Body of pancreas (tissue), 4 donors: ENCODE measurements at regions not wholly inside any gene's neighbourhood (a gene's known extent, or its start where the extent isn't known, plus 50 kb on each side); places are given as distances from the start of the nearest gene placed in this dataset.

ENCODE experiments used
- ATAC-seq: fragments of 150-250 bp; one replicate; pipeline ENCODE4 v1.9.1; 2016
- DNase-seq, 4 donors: peaks; one replicate each; pipeline ENCODE4 v3.0.0-alpha.2; 2019
- H3K27ac ChIP-seq, 4 donors: fragments of 200-600 bp; sonication (generic); 1 replicate in 3 of 4; 2 replicates in 1 of 4; pipeline versions ENCODE4 v1.5.1 to v1.6.1; 2016 to 2019; ENCODE audit warnings: mild to moderate bottlenecking in 1 of 4, mixed read lengths in 1 of 4, moderate library complexity in 1 of 4
- H3K27me3 ChIP-seq, 2 donors: fragments of 200-600 bp; sonication (generic); one replicate each; pipeline ENCODE4 v1.6.0; 2016; ENCODE audit warnings: mild to moderate bottlenecking in 1 of 2
- H3K36me3 ChIP-seq, 2 donors: fragments of 200-600 bp; sonication (generic); replicated peaks in 1 of 2; 2 replicates each; pipeline ENCODE4 v1.5.1; 2016; ENCODE audit warnings: low read depth in 2 of 2; ENCODE audit not compliant: insufficient read depth in 1 of 2
- H3K4me1 ChIP-seq: fragments of 200-600 bp; sonication (generic); one replicate; pipeline ENCODE4 v1.6.0; 2016
- H3K4me3 ChIP-seq, 2 donors: fragments of 200-600 bp; sonication (generic); 1 replicate in 1 of 2; 2 replicates in 1 of 2; pipeline ENCODE4 v1.5.1; 2016 to 2019
- H3K9me3 ChIP-seq, 3 donors: fragments of 200-600 bp; sonication (generic); 1 replicate in 2 of 3; 2 replicates in 1 of 3; pipeline ENCODE4 v1.5.1; 2016
- POLR2A ChIP-seq, 3 donors: fragments of 450-650 bp; IDR thresholded peaks; one replicate each; pipeline ENCODE4 v1.6.1; 2016; ENCODE audit warnings: antibody characterized with exemption in 3 of 3, mild to moderate bottlenecking in 2 of 3
- WGBS, 2 donors: methylation state at CpG; one replicate each; pipeline ENCODE4 v1.1.5; 2017; 5-methylcytosine and 5-hydroxymethylcytosine counted together
- intact Hi-C: fragments of 100-400 bp; cut with DNase I; formaldehyde crosslinking; loops from one replicate; pipeline ENCODE4 v1.15.1; 2023
- TF ChIP-seq, protein P1 (sequence below), 7 experiments: fragments of 450-650 bp in 4 of 7; fragments of 200-600 bp in 3 of 7; sonication (generic) in 3 of 7; IDR thresholded peaks; one replicate each; pipeline ENCODE4 v1.5.1; 2016 to 2019; ENCODE audit warnings: antibody characterized with exemption in 7 of 7

DNA sequence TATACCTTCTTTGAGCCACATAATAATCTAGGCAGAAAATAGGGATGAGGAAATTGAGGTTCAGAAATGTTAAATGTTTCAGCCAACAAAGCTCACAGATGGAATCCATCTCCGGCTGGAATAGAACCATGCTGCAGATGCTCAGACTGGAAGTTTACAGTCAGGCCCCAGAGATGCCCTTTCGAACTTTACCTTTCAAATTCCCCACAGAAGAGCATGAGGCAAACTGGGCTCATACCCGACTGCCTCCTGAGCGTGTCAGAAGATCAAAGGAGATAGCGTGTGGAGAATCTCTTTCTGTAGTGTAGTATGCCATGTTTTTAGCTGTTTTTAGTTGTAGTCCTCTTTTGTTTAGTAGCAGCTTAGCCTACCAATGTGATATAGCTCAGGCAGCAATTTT is 72.0 kb upstream of the DAP start:
- H3K27ac ChIP-seq: no peak overlapping the region
- H3K4me3 ChIP-seq: no peak overlapping the region
- no peaks in the 10 kb centered on the region for H3K4me1 ChIP-seq
- no peaks in the 10 kb centered on the region for H3K27me3 ChIP-seq
- 58 to 59% methylated on average over 5 of the region's 5 CpGs for WGBS, 2 donors
- TF ChIP-seq, protein P1, sequence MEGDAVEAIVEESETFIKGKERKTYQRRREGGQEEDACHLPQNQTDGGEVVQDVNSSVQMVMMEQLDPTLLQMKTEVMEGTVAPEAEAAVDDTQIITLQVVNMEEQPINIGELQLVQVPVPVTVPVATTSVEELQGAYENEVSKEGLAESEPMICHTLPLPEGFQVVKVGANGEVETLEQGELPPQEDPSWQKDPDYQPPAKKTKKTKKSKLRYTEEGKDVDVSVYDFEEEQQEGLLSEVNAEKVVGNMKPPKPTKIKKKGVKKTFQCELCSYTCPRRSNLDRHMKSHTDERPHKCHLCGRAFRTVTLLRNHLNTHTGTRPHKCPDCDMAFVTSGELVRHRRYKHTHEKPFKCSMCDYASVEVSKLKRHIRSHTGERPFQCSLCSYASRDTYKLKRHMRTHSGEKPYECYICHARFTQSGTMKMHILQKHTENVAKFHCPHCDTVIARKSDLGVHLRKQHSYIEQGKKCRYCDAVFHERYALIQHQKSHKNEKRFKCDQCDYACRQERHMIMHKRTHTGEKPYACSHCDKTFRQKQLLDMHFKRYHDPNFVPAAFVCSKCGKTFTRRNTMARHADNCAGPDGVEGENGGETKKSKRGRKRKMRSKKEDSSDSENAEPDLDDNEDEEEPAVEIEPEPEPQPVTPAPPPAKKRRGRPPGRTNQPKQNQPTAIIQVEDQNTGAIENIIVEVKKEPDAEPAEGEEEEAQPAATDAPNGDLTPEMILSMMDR (IDR thresholded peaks at IDR 0.05): no peak
- no peak for TF ChIP-seq POLR2A (IDR thresholded peaks at IDR 0.05)
- DNase-seq (no peak), ATAC-seq (no peak)
- intact Hi-C loops: no loop called here
- no peaks in the 10 kb centered on the region for H3K36me3 ChIP-seq
- no peaks in the 10 kb centered on the region for H3K9me3 ChIP-seq

DNA sequence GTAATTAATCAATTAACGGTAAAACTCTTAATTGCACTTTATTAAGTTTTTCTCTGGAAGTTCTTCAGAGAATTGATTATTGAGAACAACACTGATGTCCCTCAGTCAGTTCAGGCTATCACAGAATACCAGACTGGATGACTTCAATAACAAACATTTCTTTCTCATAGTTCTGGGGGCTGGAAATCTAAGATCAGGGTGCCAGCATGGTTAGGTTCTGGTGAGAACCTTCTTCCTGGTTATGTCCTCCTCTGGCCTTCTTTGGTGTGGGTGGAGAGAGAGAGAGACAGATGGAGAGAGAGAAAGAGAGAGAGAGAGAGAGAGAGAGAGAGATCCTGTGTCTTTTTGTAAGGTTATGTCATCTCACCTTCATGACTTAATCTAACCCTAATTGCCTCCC is 71.4 kb upstream of the DAP start:
- H3K27me3 ChIP-seq: no peaks in the 10 kb centered on the region
- intact Hi-C loops: no loop called here
- no peak for ATAC-seq
- no peak overlapping the region for H3K4me3 ChIP-seq
- H3K36me3 ChIP-seq: no peaks in the 10 kb centered on the region
- no peak for TF ChIP-seq POLR2A (IDR thresholded peaks at IDR 0.05)
- TF ChIP-seq, protein P1 (IDR thresholded peaks at IDR 0.05): no peak
- H3K4me1 ChIP-seq: no peaks in the 10 kb centered on the region
- DNase-seq: no peak
- no peak overlapping the region for H3K27ac ChIP-seq
- 71 to 83% methylated on average over 1 of the region's 1 CpG for WGBS, 2 donors
- H3K9me3 ChIP-seq: no peaks in the 10 kb centered on the region

DNA sequence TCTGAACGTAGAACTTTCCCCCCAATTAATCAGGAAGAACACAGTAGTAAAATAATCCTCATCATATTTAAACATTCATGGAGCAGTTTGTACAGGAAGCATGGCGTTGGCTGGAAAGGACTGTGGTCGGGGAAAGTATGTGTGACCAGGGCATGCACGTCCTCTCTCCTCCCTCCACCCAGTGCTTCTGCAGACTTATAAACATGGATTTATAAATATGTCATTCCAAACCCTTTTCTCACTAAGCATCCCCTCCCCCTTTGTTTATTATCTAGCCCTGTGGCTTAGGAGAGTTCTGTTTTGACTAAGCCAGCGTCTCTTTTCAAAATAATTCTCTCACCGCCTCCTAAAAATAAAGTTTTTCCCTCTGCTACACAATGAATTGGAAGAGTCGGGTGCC is 70.4 kb upstream of the DAP start:
- TF ChIP-seq, protein P1 (IDR thresholded peaks at IDR 0.05): no peak
- TF ChIP-seq POLR2A (IDR thresholded peaks at IDR 0.05): no peak
- H3K27me3 ChIP-seq: no peaks in the 10 kb centered on the region
- H3K4me1 ChIP-seq: no peaks in the 10 kb centered on the region
- intact Hi-C loops: no loop called here
- H3K36me3 ChIP-seq: no peaks in the 10 kb centered on the region
- no peak overlapping the region for H3K27ac ChIP-seq
- no peak for DNase-seq
- no peak overlapping the region for H3K4me3 ChIP-seq
- WGBS, 2 donors: 79 to 87% methylated on average over 7 of the region's 7 CpGs
- no peak for ATAC-seq
- no peaks in the 10 kb centered on the region for H3K9me3 ChIP-seq

DNA sequence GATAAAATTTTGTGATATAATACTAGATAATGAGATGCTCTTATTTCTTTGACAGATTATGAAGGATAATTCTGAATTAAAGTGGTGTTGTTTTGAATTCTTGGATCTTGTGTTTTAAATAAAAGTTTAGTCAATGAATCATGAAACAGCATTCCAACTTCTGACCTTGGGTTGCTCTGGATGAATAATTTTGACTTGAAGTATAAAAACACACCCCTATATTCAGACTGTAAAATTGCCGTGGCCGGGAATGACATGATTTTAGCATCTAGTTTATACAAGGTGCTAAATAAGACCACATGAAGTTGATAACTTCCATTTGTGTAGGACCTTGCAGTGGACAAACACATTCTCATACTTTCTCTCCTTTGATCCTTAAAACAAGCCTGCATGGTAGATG is 67.2 kb upstream of the DAP start:
- H3K9me3 ChIP-seq: no peaks in the 10 kb centered on the region
- H3K27me3 ChIP-seq: no peaks in the 10 kb centered on the region
- TF ChIP-seq, protein P1 (IDR thresholded peaks at IDR 0.05): no peak
- TF ChIP-seq POLR2A (IDR thresholded peaks at IDR 0.05): no peak
- H3K36me3 ChIP-seq: no peaks in the 10 kb centered on the region
- no peak overlapping the region for H3K4me3 ChIP-seq
- DNase-seq (no peak), ATAC-seq (no peak)
- intact Hi-C loops: no loop called here
- H3K27ac ChIP-seq: no peak overlapping the region
- WGBS, 2 donors: 69 to 98% methylated on average over 2 of the region's 2 CpGs
- no peaks in the 10 kb centered on the region for H3K4me1 ChIP-seq

DNA sequence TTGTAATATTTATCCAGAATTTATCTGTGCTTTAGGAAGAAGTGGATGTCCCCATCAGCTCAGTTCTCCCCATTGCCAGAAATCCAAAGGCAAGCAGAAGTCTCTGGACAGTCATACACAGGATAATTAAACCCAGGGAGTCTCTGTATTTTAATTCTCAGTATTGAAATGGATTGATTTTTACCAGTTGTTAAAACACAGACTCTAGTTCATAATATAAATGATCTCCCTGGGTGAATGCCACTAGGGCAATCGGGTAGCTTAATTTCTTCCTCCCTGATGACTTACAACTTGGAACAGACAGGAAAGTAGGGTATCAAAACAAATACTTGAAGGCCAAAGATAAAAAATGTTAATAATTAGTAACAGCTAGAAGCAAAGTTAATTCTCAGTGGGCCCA is 66.5 kb upstream of the DAP start:
- no peak for ATAC-seq
- H3K4me1 ChIP-seq: no peaks in the 10 kb centered on the region
- no peak overlapping the region for H3K4me3 ChIP-seq
- DNase-seq: no peak
- intact Hi-C loops: no loop called here
- no peaks in the 10 kb centered on the region for H3K27me3 ChIP-seq
- H3K9me3 ChIP-seq: no peaks in the 10 kb centered on the region
- TF ChIP-seq POLR2A (IDR thresholded peaks at IDR 0.05): no peak
- TF ChIP-seq, protein P1 (IDR thresholded peaks at IDR 0.05): no peak
- no peaks in the 10 kb centered on the region for H3K36me3 ChIP-seq
- WGBS, 2 donors: 23 to 32% methylated on average over 1 of the region's 1 CpG
- no peak overlapping the region for H3K27ac ChIP-seq
